Stimulated activated CD8-positive, alpha-beta memory T cell treated with anti-CD3 and anti-CD28 coated beads, Interleukin-12 subunit alpha, Interleukin-12 subunit beta, amount 100 ng/mL, for 24 hours (primary cell): ENCODE measurements at regions not wholly inside any gene's neighbourhood (a gene's known extent, or its start where the extent isn't known, plus 50 kb on each side); places are given as distances from the start of the nearest gene placed in this dataset.

ENCODE experiments used
- DNase-seq: peaks from one replicate; pipeline ENCODE4 v3.0.0-alpha.2; 2020; ENCODE audit errors: extremely low read depth

DNA sequence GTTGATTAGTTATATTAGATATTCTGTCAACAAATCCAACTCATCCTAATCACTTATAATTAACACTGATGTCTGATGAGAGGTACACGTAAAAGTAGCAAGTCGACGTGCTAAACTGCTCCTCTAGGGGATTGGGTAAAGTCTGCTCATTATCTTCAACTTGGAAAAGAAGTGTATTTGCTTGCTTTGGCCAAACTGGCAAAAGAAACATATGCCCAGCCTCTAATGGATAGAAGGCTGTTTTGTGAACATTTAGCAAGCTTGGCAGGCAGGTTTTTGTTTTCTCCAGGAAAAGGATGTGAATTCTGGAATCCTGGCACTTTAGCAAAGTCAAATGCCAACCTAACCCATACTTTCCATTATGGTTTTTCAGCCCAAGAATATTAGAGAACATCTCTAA, 264.8 kb downstream of the TBL1XR1 start:
- DNase-seq, result no peak

DNA sequence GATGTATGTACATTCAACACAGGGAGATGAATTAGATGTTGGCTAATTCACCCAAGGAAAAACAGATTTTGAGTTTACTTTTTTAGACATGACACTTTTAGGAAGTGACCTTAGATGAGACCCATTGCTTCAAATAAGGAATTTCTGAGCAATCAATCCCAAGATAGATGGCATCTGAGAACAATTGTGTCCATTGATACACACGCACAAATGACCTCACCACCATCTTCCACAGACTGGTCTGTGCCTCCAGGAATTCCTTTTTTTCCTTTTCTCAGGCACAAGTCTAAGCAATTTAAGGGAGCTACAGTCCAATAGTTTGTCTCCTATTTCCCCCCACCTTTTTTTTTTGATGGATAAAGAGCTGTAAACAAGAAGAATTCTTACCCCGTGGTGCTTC, 265.3 kb downstream of the TBL1XR1 start:
- no peak for DNase-seq

DNA sequence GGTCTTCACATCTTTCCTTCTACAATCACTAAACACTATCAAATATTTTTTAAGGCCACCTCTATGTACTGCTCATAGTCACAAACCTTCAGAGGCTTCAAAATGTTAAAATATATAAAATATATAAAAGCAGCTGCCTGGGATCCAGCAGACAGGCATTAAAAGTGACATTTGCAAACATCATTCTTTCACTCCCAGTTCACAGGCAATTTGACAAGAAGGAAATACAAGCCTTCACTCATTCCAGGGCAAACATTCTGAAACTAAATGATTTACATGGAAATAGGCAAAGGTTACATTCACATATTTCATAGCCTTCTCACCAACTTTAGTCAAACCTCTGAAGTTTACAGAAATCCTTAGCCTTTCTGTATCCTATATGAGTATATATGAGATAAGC, 266.3 kb downstream of the TBL1XR1 start:
- no peak for DNase-seq

DNA sequence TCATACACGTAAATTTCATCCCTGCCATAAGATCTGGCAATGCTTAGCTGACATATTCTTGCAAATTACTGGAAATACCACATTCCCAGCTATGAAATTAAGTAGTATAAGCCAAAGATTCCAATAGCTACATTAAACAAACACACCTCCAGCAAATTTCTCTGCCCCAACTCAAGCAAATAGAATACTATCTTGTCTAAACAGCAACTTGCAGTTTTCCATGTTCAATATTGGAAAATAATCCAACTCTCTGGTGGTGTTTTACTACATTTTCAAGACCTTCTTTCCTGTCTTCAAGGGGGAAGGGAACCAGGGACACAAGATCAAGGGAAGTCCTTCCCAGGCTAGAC, 268.7 kb downstream of the TBL1XR1 start:
- DNase-seq, result no peak

DNA sequence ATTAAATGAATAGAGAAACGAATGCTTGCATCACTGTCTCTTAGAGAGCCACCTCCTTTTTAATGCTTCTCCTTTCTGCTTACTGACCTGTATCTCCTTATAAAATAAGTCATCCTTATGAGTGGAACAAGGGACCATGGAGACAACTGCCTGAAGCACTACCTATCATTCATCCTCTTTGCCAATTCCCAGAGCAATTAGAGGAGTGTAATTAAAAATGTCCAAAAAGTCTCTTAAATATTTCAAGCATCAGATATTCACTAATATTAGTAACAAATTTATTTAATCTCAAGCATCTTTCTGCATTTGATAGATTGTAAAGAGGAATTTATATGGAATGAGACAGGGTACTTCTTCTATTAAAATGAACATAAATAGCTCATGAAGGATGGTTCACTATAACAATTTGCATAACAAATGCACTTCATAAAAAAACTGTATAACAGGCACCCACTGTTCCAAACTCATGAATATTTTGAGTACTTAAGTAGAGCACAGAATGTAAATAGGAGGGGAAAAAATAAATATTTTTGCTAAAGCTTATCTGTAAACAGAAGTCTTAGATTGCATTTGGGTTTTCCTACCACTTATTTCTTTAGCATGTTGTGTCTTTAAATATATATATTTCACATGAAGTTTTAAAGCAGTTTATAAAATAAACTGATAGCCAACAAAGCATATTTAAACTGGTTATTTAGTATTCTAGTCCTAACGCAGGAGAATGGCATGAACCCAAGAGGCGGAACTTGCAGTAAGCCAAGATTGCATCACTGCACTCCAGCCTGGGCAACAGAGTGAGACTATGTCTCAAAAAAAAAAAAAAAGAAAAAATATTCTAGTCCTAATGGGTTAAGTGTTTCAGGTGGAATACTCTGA, 269.3 kb downstream of the TBL1XR1 start:
- no peak for DNase-seq

- no peak for DNase-seq
Measured at GRCh38 chr3:176927280-176927679, 270.0 kb downstream of the TBL1XR1 start.

DNA sequence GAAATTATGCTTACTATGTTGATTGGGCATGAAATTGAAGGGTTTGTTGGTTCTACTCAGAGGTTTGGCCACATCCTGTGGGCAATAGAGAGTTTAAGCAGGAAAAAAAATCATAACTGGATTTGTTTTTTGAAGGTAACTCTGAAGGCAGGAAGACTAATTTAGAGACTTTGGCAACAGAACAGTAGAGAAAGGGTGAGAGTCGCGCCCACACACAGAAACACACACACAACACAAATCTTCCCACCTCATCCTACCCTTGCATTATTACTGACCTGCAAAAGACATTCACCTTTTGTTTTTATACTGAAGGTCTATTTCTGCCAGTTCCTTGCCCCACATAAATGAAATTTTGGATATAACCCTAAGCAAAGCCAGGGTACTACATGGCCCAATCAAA, 270.6 kb downstream of the TBL1XR1 start:
- no peak for DNase-seq

- DNase-seq, result no peak
Measured at GRCh38 chr3:176926034-176926433, 271.2 kb downstream of the TBL1XR1 start.

DNA sequence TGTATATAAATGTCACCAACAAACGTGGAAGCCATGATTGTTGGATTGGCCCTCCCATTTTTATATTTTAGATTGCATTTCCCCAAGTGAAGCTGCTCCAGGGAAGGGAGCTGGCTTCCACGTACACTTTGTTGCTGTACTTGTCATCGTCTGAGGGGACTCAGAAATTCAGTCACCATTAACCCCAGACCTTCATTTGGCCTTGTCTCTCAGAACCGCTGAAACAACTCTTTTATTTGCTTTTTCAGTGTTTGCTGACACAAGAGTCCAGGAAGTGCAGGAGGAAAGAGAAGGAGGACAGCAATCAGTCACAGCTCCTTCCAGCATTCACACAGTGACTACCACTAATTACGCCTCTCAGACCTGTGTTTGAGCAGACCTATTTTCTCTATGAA, 276.5 kb downstream of the TBL1XR1 start:
- no peak for DNase-seq

DNA sequence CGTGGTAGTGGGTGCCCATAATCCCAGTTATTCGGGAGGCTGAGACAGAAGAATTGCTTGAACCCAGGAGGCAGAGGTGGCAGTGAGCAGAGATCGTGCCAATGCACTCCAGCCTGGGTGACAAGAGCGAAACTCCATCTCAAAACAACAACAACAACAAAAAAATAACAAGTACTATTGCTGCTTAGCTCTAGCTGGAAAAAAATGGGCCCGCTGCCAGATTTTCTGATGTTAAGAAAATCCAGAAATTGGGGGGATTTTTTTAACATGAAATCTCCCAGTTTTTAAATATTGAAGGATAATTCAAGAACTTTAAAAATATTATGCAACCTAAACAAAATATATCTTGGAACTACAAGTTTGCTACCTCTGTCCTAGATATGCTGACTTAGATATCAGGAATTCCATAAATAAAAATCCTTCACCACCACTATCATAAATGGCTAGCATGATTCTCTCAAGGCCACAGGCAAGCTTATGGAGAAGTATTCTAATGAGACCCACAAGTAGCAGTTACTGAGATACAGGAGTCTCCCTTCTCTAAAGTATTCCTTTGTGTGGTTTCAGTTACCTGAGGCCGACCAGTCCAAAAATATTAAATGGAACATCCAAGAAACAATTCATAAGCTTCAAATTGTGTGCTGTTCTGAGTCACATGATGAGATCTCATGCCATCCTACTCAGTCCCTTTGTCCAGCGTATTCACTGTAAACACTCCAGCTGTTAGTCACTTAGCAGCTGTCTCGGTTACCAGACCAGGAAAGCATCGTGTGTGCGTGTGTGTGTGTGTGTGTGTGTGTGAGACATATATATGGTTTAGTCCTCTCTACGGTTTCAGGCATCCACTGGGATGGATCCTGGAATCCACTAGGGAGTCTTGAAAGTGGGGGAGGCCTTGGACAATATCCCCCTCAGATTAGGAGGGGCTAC, 277.2 kb downstream of the TBL1XR1 start:
- no peak for DNase-seq

- no peak for DNase-seq
Measured at GRCh38 chr3:176916777-176917176, 280.5 kb downstream of the TBL1XR1 start.

- DNase-seq, result no peak
Measured at GRCh38 chr3:176914764-176915163, 282.5 kb downstream of the TBL1XR1 start.

DNA sequence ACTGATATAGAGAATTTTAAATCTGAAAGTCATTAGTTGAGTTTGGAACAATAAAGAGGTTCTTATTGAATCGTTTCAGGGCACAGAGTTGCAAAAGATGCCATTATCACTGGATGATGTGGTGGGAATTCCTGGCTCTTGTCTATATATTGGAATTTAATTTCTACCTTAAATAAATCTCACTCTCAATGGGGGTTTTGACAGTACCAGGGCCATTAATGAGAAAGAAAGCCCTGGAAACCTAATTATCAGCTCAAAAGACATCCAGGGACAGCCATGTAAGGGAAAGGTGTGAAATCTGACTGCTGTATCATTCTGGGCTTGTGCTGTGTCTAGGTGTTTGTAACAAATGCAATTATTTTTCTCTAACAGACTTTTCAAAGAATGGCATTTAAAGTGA, 285.7 kb downstream of the TBL1XR1 start:
- DNase-seq, result no peak

DNA sequence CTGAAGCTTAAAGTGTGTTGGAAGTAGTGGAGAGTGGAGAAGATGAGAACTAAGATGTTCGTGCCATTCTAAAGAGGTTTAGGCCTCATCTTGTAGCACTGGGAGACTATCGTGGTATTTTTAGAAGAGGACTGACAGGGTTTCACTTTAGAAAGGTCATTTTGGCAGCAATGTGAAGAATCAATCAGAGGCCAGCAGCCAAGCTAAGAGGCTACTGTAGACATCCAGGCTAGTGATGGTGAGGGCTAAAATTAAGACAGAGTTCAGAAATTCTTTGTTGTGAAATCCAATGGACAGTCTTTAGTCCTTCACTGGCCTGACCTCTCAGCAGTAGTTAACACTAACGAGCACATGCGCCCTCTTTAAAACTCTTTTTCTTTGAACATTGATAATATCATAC, 288.2 kb downstream of the TBL1XR1 start:
- DNase-seq, result no peak

- DNase-seq, result no peak
Measured at GRCh38 chr3:176906046-176906905, 291.0 kb downstream of the TBL1XR1 start.

DNA sequence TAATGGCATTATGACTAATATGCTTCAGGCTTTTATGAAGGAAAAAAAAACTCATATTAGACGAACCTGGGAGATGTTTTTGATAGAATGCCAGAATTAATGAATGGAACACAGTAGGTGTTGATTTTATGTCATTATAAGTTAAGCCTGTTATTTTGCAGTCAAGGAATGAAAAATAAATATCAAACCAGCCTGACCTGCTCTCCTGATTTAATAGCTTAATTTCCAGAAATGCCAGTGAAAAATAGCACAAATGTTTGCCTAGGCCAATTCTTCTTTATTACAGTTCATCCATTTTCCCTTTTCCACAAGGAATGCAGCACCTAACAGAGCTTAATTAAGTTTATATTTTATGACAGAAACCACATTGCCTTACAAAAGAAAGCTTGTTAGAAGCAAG, 292.0 kb downstream of the TBL1XR1 start:
- no peak for DNase-seq

- DNase-seq, result no peak
Measured at GRCh38 chr3:176904506-176904905, 292.8 kb downstream of the TBL1XR1 start.

DNA sequence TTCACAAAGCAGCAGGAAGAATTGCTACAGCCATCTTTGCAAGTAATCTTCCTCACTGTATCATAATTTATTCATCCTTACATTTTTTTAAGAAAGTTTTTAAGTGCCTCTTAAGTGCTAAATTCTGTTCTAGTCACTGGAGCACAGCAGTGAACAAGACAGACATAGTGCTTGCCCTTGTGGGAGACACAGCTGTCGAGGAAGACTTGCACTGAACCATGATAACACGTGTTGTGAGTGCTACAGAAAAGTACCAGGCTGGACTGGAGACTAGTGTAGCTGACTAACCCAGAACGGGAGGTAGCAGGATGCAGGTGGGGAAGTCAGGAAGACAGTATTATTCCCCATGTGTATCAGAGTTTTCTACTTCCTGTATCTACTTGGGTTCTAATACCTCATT, 300.6 kb downstream of the TBL1XR1 start:
- no peak for DNase-seq

DNA sequence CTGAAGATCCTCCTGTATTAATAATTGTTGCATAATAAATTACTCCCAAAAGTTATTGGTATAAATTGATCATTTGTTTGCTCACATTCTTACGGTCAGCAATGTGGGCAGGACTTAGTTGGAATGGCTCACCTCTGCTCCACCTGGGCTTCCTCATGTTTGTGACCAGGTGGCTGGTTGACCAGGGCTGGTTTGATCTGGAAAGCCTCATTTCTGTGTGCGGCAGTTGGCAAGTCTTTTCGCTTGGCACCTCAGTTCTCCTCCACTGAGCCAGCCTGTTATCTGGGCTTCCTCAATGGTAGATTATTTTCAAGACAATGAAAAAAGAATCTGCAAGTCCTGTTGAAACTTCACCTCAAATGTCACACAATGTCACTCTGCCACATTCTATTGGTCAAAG, 301.1 kb downstream of the TBL1XR1 start:
- DNase-seq, result no peak

DNA sequence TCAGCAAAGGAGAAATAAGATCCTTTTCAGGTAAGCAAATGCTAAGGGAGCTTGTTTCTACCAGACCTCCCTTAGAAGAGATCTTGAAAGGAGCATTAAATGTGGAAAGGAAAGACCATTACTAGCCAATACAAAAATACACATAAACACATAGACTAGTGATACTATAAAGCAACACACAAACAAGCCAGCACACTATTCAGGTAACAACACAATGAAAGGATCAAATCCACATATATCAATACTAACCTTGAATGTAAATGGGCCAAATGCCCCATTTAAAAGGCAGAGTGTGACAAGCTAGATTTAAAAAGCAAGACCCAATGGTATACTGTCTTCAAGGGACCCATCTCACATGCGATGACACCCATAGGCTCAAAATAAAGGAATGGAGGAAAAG, 317.6 kb downstream of the TBL1XR1 start:
- DNase-seq, result no peak

DNA sequence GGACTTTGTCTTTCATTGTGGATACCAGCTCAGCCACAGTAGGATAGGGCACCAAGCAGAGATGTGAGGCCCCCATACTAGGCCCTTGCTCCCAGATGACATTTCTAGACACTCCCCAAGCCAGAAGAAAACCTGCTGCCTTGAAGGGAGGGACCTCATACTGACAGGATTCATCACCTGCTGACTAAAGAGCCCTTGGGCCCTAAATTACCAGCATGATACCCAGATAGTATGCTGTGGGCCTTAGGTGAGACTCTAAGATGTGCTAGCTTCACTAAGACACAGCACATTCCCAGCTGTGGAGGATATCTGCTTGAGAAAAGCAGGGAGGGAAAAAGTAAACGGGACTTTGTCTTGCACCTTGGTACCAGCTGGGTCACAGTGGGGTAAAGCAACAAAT, 324.0 kb downstream of the TBL1XR1 start:
- no peak for DNase-seq

- DNase-seq, result peak; percentile 12
Measured at GRCh38 chr3:176872771-176873209, 324.5 kb downstream of the TBL1XR1 start.
